HG03025 (cell line): ENCODE measurements at regions not wholly inside any gene's neighbourhood (a gene's known extent, or its start where the extent isn't known, plus 50 kb on each side); places are given as distances from the start of the nearest gene placed in this dataset.

Source experiments
- ATAC-seq: cut with Tn5 transposase; IDR thresholded peaks from one replicate; pipeline ENCODE4 v1.9.1; 2021; ENCODE audit warnings: mild to moderate bottlenecking, moderate library complexity; ENCODE audit not compliant: unreplicated experiment, low FRiP score

DNA sequence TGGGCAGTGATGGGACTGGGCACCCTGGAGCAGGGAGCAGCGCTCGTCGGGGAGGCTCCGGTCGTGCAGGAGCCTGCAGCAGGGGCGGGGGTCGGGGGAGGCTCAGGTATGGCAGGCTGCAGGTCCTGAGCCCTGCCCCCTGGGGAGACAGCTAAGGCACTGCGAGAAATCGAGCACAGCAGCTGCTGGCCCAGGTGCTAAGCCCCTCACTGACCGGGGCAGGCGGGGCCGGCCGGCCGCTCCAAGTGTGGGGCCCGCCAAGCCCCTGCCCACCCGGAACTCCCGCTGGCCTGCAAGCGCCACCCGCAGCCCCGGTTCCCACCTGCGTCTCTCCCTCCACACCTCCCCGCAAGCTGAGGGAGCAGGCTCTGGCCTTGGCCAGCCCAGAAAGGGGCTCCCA is 326.8 kb upstream of the TMTC1 start:
- ATAC-seq: no peak

DNA sequence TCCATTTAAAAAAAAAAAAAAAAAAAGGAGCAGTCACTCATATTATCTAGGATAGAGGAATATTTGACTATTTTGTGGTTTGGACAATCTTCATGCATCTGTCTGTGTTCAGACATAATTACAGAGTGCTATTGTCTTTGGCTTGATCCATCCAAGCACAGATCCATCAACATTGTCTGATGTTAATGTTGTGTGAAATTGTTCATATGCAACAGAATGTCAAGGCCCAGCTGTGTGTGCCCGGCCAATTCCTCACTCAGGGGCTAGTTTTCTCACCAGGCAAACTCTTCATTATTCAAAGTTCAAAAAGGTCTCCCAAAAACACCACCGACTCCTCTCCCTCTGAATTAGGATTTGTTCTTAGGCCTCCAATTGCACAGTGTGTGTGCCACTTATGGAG is 324.9 kb upstream of the TMTC1 start:
- ATAC-seq: no peak

DNA sequence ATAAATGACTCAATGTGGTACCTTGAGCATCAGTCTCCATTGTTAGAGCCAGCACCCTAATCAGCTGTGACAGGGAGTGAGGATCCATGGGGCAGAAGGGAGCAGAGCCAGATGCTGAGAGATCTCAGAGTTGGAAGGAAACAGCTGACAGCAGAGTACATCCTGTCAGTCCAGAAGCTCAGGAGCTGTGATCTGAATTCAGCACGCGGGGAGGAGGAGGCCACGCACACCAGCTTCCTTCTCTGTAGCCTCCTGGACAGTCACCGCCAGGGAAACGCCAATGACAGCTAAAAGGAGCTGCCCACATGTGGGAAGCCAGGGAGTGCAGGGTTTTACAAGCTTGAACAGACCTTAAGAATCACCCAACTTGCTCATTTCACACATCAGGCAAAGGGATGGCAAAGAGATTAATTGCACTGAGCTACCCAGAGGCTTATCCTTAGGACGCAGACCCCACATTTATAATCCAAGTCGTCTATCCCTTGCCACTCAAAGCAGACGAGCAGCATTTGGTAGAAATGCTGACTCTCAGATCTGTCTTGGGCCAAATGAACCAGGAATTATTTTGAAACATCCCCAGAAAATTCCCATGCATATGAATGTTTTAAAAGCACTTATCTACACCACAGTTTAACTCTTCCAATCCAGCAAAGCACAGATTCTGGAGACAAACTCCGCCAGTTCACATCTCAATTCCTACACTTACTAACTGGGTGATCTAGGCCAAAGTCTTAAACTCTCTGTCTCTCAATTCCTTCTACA is 322.6 kb upstream of the TMTC1 start:
- ATAC-seq: no peak

DNA sequence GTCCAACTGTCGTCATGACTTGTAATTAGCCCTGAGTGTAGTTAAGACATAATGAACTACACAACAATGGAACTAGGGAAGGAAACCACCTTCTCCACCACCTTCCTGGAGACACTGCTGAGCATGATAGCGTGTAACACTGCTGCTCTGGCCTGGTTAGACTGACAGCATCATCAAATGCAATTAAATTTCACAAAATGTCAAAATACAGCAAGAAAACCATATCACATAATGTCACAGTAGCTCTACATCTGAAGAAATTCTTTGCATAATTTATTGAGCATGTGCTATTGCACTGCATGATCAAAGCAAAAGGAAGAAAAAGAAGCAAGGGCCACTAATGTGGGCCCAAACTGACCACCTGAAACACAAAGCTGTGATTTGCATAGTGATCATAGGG is 321.8 kb upstream of the TMTC1 start:
- ATAC-seq: no peak

DNA sequence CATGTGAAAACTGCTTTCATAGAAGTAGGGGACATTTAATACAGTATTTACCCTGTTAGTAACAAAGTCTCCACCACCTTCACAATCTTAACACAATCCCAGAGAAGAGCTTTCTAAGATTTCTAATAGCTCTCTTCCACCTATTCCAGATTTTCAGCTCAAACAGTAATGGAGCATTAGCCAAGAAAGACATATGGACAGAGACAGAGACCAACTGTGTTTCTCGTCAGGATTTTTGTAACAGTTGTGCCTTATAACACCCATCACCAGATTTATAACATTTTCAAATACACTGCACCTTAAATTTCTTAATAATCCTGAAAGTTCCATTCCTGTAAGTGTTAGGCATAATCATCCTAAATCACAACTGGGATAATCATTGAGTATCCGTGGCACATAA is 321.2 kb upstream of the TMTC1 start:
- ATAC-seq: no peak

DNA sequence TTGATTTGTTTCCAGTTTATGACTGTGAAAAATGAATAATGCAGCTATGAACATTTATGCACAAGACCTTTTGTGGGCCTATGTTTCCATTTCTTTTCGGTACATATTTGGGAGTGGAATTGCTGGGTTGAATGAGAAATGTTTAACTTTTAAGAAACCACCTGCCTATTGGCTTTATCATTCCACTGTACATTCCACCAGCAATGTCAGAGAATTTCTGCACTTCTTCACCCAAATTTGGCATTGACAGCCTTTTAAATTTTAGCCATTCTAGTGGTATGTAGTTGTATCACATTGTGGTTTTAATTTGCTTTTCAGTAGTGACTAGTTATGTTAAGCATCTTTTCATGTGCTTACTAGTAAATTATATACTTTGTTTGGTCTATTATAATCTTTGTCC is 317.0 kb upstream of the TMTC1 start:
- no peak for ATAC-seq

DNA sequence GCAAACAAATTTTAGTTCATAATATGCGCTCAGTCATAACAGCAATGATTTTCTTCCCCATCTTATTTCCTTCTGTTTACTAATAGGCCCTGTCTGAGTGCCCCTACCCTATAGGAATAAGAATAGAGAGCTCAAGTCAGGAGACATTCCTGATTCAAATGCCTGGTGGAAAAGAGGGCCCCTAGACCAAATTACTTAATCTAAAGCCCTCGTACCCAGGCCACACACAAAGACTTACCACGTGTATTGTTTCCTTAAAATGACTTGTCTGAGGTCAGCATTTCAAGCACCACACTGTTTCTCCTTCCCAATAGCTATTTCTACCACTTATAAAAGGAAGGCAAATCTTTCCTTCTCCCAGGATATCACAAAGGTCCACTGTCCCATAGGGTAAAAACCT is 314.9 kb upstream of the TMTC1 start:
- no peak for ATAC-seq

DNA sequence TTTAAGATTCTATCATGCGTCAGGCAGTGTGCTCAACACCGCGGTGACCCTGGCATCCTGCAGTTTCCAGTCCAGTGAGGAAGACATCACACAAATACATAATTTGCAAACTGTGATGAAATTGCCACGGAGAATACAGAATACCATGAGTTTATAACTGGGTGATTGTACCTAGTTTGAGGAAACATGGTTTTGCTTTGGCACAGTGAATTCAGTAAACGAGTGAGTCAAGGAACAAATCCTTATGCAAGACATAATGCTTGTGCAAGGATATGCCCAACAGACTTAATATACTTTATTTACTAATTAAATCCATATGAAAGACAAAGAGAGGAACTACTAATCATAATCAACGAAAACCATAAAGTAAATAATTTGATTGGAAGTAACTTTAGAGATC is 311.8 kb upstream of the TMTC1 start:
- no peak for ATAC-seq

DNA sequence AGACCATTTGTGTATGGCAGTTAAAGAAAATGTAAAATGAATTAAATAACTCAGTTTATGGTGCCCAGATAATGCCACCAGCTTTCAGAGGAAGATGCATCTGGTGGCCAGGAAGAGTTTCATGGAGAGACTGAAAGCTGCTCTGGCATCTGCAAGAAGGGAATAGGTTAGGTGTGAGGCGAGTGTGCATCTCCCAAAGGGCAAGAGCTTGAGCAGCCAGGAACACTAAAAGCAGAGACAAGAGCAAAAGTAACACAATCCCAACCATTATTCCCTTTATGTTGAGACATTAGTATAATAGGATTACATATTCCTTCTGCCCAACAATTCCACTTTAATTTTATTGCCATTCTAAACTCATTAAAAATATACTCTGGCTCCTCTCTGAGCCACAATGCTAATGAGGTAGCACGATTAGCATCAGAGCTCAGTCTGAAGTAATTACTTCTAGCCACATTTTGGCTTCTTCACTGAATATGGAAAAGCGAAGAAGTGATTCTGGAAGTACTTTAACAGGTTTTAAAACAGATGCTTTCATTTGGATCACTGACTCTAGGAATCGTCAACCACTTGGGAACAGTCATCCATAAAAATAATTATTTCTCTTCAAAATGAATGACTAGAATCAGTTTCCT is 309.4 kb upstream of the TMTC1 start:
- ATAC-seq: no peak

DNA sequence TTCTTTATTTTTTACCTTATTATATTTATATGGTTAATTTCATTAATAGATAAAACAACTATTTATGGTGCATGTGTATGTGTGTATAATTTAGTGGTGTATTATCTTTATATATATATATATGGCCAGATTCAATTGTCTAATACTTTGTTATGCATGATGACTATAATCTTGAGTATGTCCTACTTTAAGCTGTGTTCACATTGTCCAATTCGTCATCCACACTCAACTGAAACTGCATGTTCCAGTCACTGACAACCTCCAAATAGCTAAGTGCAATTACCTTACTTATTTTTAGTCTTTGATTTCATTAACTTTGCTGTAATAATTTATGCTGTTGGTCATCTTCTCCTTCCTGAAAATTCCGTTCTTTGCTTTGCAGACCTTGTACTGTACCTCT is 306.5 kb upstream of the TMTC1 start:
- ATAC-seq: no peak

DNA sequence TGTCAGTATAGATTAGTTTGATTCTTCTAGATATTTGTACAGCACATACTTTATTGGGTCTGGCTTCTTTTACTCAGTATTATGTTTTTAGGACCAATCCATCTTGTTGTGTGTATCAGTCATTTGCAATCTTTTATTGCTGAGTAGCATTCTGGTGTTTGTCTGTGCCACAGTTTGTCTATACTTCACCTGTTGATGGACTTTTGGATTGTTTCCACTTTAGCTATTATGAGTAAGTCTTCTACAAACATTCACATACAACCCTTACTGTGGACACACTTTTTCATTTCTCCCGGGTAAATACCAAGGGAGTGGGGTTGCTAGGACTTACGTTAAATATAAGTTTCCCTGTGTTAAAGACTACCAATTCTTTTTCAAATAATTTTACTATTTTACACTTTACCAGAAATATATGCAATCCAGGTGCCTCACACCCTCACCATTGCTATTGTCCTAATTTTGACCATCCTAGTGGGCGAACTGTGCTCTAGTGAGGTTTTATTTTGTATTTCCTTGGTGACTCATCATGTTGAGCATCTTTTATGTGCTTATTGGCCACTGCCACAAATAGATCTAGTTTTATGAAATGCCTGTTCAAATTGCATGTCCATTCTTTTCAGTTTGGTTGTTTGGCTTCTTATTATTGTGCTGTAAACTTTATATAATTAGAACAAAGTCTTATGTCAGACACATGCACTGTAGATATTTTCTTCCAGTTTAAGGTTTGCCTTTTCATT is 304.7 kb upstream of the TMTC1 start:
- ATAC-seq: no peak

DNA sequence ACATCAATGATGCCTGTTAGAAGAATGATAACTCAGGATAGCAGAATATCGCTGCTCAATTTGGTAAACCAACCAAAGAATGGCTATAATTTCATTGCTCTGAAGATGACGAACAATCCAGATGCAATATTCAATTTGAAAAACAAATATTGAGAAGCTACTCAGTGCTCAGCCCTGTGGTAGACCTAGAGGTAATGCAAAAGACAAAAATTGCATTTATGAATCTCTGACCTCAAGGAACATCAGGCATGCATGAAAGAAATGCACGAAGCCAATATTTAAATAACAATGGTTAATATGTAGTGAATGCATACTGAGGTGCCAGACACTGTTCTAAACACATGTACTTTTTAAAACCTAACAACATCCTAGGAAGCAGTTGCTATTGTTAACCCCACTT is 298.6 kb upstream of the TMTC1 start:
- ATAC-seq: no peak

DNA sequence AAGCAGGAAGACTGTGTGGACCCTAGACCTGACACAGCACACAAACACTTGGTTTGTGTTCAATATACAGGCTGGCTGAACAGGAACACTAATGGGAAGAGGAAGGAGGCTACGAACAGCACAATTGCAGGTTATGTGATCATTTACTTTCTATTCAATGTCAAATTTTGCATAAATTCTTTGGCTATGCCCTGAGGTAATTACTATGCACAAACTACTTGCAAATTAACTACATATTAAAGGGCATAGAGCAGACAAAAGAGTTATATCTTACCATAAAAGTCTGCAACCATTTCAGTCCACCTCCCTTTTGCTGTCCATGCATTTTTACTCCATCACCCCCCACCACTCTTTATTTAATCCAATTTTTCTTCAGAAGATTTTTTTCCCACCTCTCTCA is 291.2 kb upstream of the TMTC1 start:
- ATAC-seq: no peak

DNA sequence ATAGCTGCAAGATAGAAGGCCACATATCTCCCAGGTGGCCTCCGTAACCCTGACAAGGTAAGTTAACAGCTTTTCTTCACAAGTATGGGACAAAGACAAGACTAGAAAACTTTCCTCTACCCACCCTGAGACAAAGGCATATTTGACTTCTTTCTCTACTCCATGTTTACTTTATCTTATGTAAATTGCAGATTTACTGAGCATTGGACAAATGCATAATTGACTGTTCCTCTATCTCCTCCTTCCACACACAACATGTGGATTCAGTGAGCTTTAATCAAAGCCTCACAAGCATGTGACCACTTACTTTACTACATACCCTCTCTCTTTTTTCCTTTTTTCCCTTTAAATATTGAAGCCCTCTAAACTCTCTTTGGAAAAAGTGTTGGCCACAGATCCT is 289.1 kb upstream of the TMTC1 start:
- no peak for ATAC-seq

DNA sequence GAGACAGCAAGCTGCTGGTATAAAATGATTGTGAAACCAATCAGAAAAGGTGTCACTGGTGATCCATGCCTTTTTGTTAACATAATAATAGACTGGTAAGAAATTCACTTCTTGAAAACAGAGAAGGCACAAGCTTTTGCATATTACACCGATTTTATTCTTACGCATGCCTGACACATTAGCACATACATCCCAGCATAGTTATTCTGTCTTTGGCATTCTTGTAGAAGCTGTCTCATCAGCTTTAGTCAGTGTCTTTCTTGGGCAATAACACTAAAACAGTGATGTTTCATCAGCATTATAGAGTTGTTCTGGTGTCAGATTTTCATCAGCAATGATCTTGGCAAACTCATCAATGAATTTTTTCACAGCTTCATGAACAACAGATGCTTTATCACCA is 283.4 kb upstream of the TMTC1 start:
- ATAC-seq: no peak

DNA sequence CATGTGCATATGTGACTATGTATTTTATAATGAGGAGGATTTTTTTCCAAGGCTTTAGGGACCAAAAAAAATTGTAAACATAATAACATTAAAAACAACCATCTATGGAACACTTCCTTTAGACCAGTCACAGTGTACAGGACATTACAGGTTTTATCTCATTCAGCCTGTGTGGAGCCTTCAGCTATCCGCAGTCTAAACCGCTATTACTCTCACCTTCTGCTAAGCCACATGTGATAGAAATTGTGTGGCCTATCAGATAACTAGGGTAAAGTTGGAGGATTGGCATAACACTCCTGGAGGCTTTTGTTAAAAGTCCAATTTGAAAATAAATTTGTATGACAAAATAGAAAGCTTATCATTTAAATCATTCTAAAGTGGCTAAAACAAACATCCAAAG is 281.2 kb upstream of the TMTC1 start:
- ATAC-seq: no peak

DNA sequence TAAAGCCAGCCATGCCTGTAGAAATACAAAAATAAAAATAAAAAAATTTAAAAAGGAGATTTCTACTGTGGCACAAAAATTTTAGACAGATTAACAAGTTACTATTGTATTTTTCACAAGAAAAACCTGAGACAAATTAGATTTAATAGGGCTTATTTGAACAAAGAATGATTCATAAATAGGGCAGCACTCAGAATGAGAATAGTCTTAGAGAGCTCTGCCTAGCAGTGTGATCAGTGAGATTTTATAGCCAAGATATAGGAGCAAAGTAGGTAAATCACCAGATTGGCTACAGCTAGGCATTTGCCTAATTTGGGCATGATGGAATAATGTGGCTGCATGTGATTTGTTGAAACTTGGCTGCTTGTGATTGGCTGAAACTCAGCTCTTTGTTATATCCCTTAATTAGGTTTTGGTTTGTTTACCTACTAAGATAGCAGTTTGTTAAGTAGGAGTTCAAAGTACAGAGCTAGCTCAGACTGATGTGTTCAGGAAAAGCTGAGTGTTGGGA is 279.7 kb upstream of the TMTC1 start:
- no peak for ATAC-seq

DNA sequence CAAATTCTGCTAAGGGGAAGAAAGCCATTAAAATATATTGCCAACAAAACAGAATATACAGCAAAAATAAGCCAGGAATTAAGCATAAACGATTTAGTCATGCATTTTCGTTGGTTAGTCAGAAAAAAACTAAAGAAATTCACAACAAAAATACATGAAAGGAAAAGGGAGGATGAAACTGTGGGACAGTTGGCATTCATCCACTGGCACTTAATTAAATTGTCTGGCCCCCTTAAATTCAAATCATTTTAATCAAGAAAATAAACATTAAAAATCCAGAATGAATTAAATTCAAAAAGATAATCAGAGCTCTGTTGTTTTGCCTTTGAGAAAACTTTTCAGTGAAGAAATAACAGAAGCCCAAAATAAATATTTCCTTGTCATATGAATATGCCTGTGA is 264.6 kb upstream of the TMTC1 start:
- no peak for ATAC-seq

DNA sequence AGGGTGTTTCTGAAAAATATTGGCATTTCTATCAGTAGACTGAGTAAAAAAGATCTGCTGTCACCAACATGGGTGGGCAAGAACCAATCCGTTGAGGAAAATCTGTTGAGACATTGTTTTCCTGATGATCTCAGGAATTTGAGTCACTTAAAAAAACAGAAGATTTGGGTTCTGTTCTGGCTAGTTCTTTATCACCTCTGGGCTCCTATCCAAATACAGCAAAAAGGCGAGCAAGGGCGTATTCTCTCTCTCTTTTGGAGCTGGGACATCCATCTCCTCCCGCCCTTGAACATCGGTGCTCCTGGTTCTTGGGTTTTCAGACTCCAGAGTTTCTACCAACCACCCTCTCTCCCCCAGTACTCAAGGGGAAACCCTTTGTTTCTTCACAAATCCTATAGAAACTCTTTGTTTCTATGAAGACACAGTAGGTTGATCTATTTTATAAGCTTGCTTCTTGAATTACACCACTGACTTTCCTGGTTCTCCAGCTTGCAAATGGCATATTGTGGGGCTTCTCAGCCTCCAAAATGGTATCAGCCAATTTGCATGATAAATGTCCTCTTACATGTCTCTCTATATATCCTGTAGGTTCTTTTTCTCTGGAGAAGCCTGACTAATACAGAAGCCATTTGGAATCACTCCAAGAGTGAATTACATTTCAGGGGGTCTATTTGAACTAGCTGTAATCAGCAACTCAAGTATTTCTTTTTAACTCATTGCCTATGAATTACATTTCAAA is 263.9 kb upstream of the TMTC1 start:
- ATAC-seq: no peak

DNA sequence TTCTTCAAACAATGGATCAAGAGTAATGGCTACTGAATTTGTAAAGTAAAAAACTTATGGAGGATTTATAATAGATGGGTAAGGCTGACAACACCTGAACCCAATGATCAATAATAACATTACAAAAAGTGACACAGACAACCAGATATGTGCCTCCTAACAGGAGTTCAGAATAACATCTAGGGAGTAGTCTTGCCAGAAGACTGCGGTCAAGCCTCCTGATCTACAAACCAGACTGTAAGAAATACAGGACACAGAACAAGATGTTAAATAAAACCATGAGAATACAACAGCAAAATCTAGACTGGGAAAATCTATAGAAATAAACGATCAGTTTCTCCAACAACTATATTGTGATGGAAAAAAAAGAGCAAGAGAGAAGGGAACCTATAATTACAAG is 262.6 kb upstream of the TMTC1 start:
- no peak for ATAC-seq

DNA sequence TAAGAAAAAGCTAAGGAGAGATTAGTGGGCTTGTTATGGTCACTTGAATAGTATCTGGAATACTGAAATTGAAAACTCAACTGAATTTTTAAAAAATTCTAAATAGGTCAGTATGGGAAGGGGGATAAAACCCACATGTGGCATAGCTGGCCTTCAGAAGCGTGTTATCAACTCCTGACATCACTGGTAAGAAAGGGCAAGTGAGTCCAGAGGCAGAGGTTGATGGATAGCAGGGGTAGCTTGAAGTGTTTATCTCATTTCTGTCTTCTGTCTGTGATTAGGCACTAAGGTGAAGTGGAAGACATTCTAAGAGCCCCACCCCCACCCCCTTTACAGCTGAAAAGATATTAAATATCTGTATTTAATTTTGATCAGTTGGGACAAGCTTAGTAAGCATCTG is 261.4 kb upstream of the TMTC1 start:
- no peak for ATAC-seq
